Colonic mucosa (tissue), 4 donors: ENCODE measurements at regions not wholly inside any gene's neighbourhood (a gene's known extent, or its start where the extent isn't known, plus 50 kb on each side); places are given as distances from the start of the nearest gene placed in this dataset.

Source experiments
- DNase-seq: peaks from one replicate; pipeline ENCODE4 v3.0.0-alpha.2; 2020
- H3K27ac ChIP-seq: fragments of 200-600 bp; one replicate; pipeline ENCODE4 v1.8.0; 2021
- H3K27me3 ChIP-seq: fragments of 200-600 bp; one replicate; pipeline ENCODE4 v1.8.0; 2021
- H3K36me3 ChIP-seq: fragments of 200-600 bp; one replicate; pipeline ENCODE4 v1.8.0; 2021
- H3K4me1 ChIP-seq: fragments of 200-600 bp; one replicate; pipeline ENCODE4 v1.8.0; 2021; ENCODE audit warnings: mild to moderate bottlenecking
- H3K4me3 ChIP-seq: fragments of 200-600 bp; one replicate; pipeline ENCODE4 v1.8.0; 2021
- H3K9ac ChIP-seq, 2 donors: one replicate each; pipeline ENCODE4 v1.7.0; 2013; ENCODE audit warnings: control low read depth in 2 of 2, low read depth in 2 of 2, low read length in 2 of 2
- H3K9me3 ChIP-seq: fragments of 200-600 bp; one replicate; pipeline ENCODE4 v1.8.0; 2021
- CTCF ChIP-seq: fragments of 200-600 bp; IDR thresholded peaks from one replicate; pipeline ENCODE4 v1.8.0; 2022; ENCODE audit warnings: antibody characterized with exemption, mild to moderate bottlenecking
- intact Hi-C: fragments of 100-400 bp; cut with DNase I; formaldehyde crosslinking; loops from one replicate; pipeline ENCODE4 v1.14.1; 2022
- donor health status: healthy.
- donor health status: DM: no; HTN: no; CAD: no.
- donor health status: DM: no; HTN: no; CAD: no.

GRCh38 chr3:103787164-103787871, 1352.5 kb downstream of the ZPLD1 start:
- intact Hi-C loops: no loop called here
- H3K4me3 ChIP-seq: no peak overlapping the region
- H3K27ac ChIP-seq: no peak overlapping the region
- no peaks in the 10 kb centered on the region for H3K36me3 ChIP-seq
- H3K4me1 ChIP-seq: no peaks in the 10 kb centered on the region
- H3K27me3 ChIP-seq: no peaks in the 10 kb centered on the region
- no peak for DNase-seq
- TF ChIP-seq CTCF: no peak
- H3K9me3 ChIP-seq: no peaks in the 10 kb centered on the region
- no peak overlapping the region for H3K9ac ChIP-seq

- intact Hi-C loops: no loop called here
- Histone ChIP-seq H3K36me3 (no peaks in the 10 kb centered on the region), H3K27me3 (no peaks in the 10 kb centered on the region), H3K4me3 (no peak overlapping the region), H3K9me3 (no peaks in the 10 kb centered on the region), H3K4me1 (no peaks in the 10 kb centered on the region), H3K9ac (no peak overlapping the region), H3K27ac (no peak overlapping the region)
- DNase-seq: no peak
- TF ChIP-seq CTCF: no peak
Observed at GRCh38 chr3:103787879-103788278, 1353.1 kb downstream of the ZPLD1 start.

GRCh38 chr3:103791786-103792515, 1357.1 kb downstream of the ZPLD1 start:
- Histone ChIP-seq H3K27me3 (no peaks in the 10 kb centered on the region), H3K9ac (no peak overlapping the region), H3K4me1 (no peaks in the 10 kb centered on the region), H3K9me3 (no peaks in the 10 kb centered on the region), H3K36me3 (no peaks in the 10 kb centered on the region), H3K4me3 (no peak overlapping the region), H3K27ac (no peak overlapping the region)
- intact Hi-C loops: no loop called here
- no peak for TF ChIP-seq CTCF
- DNase-seq: no peak

- DNase-seq: no peak
- Histone ChIP-seq H3K9me3 (no peaks in the 10 kb centered on the region), H3K36me3 (no peaks in the 10 kb centered on the region), H3K9ac (no peak overlapping the region), H3K27ac (no peak overlapping the region), H3K4me1 (no peaks in the 10 kb centered on the region), H3K4me3 (no peak overlapping the region), H3K27me3 (no peaks in the 10 kb centered on the region)
- intact Hi-C loops: no loop called here
- no peak for TF ChIP-seq CTCF
Observed at GRCh38 chr3:103794656-103795055, 1359.8 kb downstream of the ZPLD1 start.

GRCh38 chr3:103796068-103796467, 1361.3 kb downstream of the ZPLD1 start:
- TF ChIP-seq CTCF: no peak
- Histone ChIP-seq H3K27me3 (no peaks in the 10 kb centered on the region), H3K9ac (no peak overlapping the region), H3K4me1 (no peaks in the 10 kb centered on the region), H3K9me3 (no peaks in the 10 kb centered on the region), H3K36me3 (no peaks in the 10 kb centered on the region), H3K4me3 (no peak overlapping the region), H3K27ac (no peak overlapping the region)
- DNase-seq: no peak
- intact Hi-C loops: no loop called here
